ENCODE measurements at regions not wholly inside any gene's neighbourhood (a gene's known extent, or its start where the extent isn't known, plus 50 kb on each side); places are given as distances from the start of the nearest gene placed in this dataset.

DNA sequence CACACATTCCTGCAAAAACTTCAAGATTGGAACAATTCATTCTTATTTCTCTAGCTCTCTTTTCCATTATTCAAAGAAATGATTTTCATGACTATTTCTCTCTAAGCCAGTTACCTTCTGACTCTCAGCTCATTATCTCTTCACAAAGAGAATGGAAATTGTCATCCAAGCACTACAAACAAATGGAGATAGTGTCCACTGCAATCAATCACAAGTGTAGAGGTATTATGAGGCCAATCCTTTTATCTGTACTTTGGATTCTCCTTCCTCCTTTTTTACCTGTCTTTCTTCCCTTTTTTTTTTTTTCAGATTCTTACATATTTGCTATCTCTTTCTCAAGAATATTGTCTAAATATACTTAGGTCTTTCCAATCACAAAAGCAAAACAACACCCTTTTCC is 497.7 kb upstream of the MEF2C start:
- DNase-seq = no peak

DNA sequence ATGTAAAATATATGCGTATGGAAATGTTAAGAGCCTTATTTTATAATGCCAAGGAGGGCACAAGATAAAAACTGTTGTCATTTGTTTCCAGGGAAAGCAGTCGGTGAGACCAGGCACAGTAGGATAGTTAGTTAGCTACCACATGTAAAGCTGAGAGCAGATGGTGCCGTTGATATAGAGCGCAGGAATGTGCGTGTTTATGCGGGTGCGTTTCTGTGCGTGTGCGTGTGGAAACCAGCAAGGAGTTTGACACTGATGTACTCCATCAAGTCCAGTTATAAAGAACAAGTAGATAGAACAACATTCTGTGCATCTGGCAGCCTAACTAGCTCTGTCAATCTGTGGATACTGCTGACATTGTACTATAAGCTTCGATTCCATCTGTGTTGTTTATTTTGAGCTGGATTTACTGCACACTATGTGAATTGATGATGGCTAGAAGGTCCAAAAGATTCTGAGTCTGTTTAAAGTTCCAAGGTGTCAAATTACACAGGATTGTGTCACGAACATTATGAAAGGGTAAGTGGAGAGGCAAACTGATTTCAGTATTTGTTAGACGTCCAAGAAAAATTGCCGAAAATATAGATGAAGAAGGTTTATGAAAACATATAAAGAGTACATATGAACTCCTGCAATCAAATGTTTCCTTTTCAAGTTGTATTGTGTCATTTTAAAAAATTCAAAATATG is 494.9 kb upstream of the MEF2C start:
- DNase-seq = no peak

DNA sequence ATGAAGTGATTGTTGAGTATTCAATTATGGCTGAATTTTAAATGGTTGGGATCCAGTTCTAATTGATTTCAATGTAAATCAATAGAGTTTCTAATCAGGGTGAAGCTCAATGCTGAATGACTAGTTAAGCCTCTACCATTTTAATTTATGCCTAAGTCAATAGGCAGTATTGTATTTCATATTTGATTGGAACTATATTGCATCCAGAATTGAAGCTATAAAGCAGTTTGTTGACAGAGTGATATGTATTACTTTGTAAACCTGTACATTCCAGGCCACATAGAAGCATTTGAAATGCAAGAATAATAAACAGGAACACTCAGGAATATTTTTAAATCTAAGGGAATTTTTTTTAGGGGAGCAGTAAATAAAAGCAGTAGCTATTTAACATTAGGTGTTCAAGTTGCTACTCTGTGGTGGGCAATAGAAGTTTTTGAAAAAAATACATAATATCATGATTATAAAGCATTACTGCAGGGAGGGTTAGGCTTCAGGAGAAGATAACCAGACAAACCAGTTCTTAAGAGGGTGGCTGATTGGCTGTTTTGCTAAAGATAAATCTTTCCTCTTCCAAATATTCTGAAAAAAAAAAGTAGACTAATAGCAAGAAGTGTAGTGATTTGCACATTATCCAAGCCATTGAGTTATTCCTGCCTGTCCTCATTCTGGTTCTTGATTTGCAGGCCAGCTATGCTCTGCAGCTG is 492.0 kb upstream of the MEF2C start:
- no peak for DNase-seq

DNA sequence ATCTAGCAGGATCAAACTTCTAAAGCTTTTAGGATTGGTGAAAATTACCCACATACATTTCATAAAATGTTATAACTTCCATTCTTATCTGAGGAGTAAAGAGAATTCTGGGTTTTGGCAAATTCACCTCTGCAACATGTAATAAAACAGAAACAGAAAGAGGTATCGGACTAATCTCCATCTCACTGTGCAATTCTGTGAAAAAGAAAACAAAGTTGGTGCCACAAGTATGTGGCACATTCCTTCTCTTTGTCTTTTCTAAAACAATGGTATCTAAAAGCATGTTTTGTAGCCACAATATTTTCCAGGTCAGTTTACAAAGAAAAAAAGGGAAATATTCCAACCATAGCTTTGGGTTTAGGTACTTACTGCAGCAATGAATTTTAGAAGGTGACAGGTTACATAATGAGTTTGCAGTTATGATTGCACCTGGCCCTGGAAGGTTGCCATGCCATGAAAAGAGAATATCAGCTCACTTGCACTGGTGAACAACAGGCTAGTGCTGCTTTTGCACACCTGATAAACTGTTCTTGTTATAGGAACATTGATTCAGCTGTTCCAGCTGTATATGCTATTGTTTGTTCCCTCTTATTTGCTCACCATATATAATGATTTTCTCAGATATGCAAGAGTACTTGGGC is 491.3 kb upstream of the MEF2C start:
- DNase-seq = no peak

DNA sequence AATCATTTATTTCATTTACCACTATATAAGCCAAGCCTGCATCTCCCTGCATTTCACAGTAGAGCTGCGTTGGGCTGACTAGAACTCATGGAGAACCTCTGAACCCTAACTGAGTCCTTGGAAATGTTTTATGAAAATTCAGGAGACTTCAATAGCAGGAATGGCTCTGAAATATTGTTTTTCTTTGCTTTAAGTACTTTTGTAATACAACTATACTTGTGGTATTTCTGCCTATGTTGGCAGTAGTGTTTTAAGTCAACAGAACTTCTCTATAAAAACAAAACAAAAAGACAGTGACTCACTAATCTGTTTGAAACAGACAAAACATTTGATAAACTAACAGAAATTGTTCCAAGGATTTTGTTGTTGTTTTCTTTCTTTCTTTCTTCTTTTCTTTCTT is 489.2 kb upstream of the MEF2C start:
- DNase-seq = no peak

DNA sequence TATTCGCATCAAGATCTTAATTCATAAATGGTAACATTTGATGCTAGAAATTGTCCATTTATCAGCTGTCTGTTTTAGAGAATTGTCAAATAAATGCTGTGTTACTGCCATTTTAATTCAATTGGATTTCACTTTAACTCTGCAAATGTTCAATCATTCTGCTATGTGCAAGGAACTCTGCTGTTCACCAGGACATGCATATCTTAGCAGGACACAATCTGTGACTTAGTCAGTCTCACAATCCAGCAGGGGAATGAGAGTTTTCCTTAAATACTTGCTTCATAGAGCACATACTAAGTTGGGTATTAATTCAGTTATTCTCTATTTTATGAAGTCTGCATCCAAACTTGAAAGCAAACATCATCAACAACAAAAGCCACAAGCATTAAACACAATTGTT is 488.7 kb upstream of the MEF2C start:
- DNase-seq = no peak

DNA sequence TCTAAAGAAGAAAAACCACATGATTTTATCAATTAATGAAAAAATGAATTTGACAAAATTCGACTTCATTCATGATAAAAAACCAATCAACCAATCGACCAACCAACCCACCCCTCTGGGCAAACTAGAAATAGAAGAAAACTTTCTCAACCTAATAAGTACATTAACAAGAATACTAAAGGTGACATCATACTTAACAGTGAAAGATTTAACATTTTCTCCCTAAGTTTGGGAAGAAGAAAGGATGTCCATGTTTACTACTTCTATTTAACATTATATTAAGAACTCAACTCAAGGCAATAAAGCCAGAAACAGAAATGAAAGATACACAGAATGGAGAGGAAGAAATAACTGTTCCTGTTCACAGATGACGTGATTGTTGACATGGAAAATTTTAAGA is 476.1 kb upstream of the MEF2C start:
- DNase-seq = no peak

DNA sequence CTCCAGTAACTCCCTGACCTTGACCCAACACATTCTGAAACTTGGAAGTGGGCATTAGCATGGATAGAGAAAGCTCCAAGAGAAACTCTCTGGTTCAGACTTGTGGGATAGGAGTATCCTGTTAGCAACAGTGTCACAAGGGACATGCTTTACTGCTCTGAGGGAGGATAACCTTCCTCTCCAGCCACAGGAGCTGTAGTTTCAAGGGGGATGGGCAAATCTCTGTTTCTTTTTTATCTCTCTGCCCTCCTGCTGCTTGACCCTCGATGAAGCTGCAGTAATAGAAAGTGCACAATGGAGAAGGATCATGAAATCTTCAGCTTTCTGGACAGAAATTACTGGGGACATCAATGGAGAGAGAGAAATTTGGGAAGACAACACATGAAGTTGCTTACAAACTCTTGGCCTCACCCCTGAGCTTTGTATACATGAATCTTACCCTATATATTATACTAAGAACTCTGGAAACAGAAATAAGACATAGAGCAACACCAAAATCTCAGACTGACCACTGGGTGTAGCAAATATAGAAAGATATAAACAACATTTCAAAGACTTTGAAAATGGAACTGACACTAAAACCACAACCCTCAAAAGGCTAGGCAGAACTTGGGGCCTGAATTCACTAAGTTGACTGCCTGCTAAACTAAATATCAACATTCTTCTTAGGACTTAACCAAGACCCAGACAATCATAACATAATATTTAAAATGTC is 471.0 kb upstream of the MEF2C start:
- DNase-seq = no peak

DNA sequence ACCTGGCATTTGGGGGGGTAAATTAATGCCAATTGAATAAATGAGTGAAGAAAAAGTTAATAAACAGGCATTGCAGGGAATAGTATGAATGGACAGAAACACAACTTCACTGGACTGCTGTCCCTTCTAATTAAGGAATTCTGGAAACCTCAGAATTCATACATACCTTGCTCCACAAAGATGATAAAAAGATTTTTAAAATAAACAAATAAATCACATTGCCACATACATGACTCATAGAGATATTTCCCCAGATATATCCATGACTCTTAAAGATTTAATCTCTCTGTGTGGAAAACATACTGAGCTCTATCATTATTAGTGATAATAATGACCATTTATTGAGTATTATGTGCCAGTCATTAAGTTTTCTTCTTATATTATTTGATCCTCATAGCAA is 469.0 kb upstream of the MEF2C start:
- no peak for DNase-seq

DNA sequence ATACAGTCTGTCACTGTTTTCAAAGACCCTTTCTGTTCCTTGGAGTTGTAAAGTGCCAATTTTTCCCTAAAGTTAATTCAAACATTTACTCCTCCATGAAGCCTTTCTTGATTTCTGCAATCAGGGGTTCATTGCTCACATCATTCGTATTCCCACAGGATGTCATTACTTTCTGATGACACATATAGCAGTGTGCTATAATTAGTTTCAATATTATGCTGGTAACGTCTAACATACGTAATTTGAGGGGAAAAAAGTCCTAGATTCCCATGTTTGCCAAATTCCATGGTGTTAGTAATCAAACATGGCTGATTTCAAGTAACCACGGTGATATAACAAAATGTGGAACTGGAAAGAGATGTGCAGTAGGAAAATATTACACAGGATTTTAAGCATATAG is 468.2 kb upstream of the MEF2C start:
- DNase-seq = no peak

DNA sequence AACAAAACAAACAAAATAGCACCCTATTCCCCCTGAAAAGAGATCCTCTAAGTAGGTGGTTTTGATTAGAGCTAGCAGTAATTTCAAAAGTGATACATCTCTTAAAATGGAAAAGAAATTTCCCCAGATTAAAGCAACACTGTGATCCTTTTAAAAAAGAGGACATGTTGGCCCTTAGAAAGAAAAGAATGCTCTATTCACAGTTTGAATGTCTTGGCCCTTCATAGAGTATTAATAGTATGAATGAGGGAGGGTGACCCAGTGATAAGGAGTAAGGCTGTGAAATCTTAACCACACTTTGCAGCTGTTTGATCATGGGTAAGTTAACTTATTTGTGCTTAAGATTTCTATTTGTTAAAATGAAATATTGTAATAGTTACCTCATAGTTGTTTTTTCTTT is 467.7 kb upstream of the MEF2C start:
- DNase-seq = no peak

DNA sequence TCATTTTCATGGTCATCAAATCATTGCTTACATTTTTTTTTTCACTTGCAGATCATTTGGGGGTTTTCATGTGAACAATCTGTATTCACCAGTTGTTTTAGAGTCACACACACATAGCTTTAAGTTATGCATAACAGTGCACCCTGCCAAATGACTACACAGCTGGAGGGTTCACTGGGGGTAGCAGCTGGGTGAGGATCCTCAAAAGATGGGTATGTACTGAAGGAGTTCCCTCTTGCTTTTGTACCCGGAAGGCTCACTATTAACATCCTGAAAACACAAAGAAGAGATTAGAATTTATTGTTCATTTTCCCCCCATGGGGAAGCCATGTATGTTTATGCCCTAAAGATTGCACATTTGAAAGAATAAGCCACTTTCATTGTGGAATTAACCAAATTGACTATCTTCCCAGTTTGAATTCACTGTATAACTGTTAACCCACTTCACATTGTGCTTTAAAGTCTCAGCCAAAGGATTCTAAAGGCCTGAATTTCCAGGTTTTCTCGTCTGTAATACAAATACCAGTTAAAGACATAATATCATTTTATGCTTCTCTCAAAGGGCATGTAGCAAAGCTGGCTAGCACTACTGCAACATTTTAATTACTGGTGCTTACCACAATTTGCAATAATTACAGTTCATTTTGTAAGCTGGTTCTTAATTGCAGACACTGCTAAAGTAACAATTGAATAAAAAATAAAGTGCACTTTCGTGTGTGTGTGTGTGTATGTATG is 466.4 kb upstream of the MEF2C start:
- no peak for DNase-seq

DNA sequence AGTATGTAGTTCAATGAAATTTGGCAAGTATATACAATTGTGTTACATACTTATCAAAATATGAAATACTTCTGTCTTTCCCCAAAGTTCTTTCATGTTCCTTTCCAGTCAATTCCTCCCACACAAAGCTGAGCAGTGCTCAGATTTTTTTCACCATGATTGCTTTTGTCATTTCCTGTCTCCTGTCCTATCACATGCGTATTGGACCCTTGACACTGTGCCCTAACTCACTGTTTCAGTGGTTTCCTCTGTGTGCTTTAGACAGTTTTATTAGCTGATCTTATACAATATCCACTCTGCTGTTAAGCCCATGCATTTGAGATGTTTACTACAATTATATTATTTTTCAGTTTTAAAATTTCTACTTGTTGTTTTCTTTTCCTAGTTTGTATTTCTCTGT is 463.6 kb upstream of the MEF2C start:
- DNase-seq = no peak

DNA sequence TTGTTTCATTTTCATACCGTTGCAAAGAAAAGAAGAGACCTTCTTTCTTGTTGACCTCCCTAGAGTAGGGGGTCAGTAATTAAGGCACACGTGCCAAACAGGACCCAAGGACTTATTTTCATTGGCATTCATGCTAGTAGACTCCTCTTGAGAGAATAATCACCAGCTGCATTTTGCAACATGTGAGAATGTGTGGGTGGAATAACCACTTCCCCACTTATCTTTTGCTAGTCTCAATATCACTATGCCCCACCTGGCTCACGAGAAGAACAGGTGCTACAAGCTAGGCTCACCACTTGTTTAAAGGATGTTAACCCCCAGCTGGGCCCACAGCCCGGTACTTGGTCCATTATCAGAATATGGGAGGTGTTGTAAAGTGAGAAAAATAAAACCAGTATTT is 460.7 kb upstream of the MEF2C start:
- DNase-seq = no peak

DNA sequence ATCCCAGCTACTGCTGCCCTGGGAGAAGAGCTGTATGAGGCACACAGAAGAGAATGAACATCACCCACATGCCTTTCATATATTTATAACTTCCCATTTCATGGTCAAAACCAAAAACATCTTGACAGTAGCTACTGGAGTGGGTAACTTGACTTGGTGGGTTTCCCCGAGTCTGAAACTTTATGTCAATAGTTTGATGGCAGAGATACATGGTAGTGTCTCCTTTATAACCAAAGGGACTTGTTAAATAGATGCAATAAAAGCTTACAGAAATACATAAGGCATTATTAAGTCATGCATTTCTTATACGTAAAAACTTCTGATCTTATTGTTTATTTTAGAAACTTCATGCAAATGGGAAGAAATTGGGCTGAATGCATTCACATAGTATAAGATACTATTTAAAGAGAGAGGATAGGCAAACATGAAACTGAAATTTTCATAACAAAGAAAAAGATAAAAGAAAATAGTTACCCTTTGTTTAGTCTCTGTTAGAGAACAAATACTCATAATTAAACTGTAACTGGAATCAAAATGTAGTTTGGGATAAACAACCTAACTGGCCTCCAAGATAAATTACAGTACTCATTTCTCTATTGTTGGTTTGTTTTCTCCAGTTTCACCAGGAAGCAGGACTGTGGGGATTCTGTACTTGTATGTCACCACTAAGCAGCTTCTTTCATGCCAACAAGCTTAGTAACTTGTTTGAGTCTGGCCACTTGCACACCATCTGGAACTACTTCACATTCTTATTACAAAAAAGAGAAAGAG is 459.3 kb upstream of the MEF2C start:
- DNase-seq = peak in 1 of 2 experiments; percentile 35

DNA sequence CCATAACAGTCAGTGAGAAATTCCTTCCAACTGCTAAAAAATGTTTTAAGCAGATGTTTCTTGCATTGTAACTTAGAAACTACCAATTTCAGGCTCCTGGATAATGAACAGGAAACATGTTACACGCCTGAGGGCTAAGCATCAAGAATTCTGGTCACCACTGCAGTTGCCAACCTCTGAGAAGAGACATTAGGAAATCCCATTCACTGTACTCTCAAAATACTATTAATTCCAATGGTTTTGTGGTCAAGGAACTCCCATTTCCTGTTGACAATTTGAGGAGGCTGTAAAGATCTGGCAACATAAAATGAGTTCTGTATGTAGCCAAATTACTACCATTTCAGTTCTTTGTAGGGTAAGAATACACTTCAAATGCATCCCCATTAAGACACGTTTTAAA is 456.0 kb upstream of the MEF2C start:
- no peak for DNase-seq

DNA sequence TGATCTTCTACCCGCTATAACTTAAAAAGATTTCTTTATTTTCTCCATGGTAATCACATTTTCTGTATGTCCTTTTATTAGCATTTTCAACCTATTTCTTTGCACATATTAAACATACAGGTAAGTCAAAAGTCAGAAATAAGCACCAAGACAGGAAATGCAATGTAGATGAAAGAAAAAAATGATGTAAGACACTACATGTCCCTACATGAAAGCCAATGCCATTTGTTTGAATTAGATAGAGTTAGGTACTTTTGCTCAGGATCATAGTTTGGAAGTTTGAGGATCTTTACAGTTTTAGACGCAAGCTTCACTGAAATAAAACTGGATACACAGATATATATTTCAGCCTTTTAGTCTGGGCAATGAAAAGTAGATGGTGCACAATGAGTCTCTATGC is 453.1 kb upstream of the MEF2C start:
- DNase-seq = no peak

DNA sequence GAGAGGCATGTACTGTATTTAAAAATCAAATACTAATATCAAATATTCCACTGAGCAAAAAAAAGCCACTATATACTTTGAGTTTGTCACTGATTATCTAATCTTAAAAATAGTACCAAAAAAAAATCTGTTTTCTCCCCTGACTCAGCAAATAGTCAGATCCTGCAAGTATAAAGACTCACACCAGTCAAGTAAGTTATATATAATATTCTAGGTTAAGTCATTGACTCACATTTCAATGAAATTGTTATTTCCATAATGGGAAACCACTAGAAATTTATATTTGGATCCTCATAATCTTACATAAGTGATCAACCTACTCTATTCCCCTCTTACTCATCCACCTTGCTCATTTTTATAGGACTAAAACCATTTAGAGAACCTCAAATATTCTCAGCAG is 447.2 kb upstream of the MEF2C start:
- no peak for DNase-seq

DNA sequence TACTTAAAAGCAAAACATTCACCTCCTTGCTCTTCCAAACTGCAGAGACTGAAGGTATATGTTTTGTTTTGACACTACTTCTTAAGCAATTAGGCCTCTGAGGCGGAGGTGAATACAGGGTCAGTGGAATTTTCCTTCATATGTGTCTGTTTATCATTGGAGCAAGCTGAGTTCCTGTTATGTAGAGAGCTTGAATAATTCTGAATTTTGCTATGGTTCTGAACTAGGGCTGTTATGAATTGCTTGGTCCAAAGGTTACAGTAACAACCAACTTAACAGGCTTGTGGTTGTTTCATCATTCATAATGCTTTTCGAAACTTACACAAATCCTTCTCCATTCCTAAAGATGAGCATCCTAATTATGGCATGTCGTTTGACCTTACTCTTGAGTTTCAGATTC is 444.6 kb upstream of the MEF2C start:
- no peak for DNase-seq

DNA sequence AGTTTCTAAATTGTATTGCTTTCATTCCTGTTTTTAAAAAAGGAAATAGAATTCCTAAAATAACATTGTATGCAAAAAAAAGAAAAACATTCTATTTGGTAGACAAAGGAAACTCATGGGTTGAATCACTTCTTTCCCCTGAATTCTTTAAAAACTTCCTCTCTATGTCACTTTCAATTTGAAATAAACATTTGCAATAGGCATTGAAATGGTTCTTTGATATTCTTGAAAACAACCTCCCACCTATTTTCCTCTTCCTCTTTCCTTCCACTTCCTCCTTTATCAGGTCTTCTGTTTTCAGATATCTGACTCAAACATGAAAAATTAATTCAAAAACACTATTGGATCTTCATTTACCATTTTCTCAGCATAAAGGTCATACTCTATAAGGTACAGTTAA is 442.0 kb upstream of the MEF2C start:
- no peak for DNase-seq

DNA sequence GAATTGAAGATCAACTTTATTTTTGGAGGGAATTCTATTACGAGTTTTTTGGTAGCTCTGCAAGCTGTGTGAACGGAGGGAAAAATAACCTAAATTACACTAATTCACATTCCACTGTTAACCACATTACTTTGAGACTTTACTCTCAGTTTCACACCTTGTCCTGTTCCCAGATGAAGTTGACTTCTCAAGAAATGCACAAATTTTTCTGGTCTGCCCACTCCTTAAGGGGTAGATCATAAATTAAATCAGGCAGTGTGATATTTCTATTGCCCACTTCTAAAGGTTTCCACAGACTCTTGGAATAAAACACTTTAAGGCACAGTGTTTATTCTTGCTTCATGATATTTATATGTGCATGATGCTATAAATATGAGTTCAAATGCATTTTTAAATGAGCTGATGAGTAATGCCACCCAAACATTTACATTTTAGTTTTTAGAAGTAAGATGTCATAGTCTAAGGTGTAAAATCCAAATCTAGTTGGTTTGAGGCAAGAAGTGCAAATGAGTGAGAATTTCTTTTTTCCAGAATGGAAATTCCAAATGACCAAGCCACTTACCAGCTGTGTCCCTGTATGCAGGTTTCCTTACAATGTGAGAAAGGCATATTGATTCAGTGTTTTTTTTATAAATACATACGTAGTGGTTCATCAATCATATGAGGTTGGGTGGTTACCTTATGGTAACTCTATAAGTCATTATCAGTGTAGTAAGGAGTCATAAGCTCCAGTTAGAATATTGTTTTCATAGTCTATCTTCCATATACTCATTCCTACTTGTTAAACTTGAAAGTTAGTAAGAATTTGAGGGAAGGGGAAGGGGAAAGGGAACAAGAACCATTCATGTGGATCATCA is 437.7 kb upstream of the MEF2C start:
- no peak for DNase-seq
